Spleen (tissue), 7 donors: ENCODE measurements at regions not wholly inside any gene's neighbourhood (a gene's known extent, or its start where the extent isn't known, plus 50 kb on each side); places are given as distances from the start of the nearest gene placed in this dataset.

Experiments used
- POLR2AphosphoS5 ChIP-seq, 3 donors: sonication (generic); formaldehyde crosslinking; IDR thresholded peaks; one replicate each; pipeline ENCODE4 v1.5.1; 2017; ENCODE audit warnings: antibody characterized with exemption in 3 of 3
- TF ChIP-seq, protein P1 (sequence below), 11 experiments: fragments of 200-600 bp in 7 of 11; fragments of 450-650 bp in 4 of 11; sonication (generic) in 4 of 11; IDR thresholded peaks in 8 of 11; conservative IDR thresholded peaks in 3 of 11; 1 replicate in 7 of 11; 2 replicates in 4 of 11; pipeline versions ENCODE4 v1.4.0 to v1.8.0; 2016 to 2021; ENCODE audit warnings: antibody characterized with exemption in 11 of 11, inconsistent platforms in 4 of 11, mild to moderate bottlenecking in 1 of 11
- donor health status: DM: no; HTN: no; CAD: no; lungs with moderate emphysema.
- donor health status: DM: no; HTN: no; CAD: no.
- donor health status: DM: no; HTN: no; CAD: no.

DNA sequence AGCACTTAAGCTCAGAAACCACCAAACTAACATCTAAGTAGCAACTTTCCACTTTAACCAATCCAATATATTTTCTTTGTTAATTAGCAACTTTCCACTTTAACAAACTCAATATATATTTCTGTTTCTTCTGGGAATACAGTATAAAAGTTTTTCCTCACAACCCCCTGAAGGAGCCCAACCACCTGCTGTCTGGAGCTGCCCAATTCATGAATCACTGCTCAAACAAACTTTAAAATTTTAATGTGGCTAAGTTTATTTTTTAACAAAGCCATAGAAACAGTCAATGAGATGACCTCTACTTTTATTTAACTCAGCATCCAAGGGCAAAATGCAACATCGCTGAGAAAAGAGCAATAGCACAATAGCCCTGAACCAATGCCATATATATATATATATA, 500.1 kb downstream of the EPM2A start:
- TF ChIP-seq POLR2AphosphoS5 (IDR thresholded peaks at IDR 0.05): no peak
- TF ChIP-seq, protein P1, sequence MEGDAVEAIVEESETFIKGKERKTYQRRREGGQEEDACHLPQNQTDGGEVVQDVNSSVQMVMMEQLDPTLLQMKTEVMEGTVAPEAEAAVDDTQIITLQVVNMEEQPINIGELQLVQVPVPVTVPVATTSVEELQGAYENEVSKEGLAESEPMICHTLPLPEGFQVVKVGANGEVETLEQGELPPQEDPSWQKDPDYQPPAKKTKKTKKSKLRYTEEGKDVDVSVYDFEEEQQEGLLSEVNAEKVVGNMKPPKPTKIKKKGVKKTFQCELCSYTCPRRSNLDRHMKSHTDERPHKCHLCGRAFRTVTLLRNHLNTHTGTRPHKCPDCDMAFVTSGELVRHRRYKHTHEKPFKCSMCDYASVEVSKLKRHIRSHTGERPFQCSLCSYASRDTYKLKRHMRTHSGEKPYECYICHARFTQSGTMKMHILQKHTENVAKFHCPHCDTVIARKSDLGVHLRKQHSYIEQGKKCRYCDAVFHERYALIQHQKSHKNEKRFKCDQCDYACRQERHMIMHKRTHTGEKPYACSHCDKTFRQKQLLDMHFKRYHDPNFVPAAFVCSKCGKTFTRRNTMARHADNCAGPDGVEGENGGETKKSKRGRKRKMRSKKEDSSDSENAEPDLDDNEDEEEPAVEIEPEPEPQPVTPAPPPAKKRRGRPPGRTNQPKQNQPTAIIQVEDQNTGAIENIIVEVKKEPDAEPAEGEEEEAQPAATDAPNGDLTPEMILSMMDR (IDR thresholded peaks at IDR 0.05 in 8 of 11, conservative IDR thresholded peaks at IDR 0.05 in 3 of 11): no peak
